HG03103 (cell line): ENCODE measurements at regions not wholly inside any gene's neighbourhood (a gene's known extent, or its start where the extent isn't known, plus 50 kb on each side); places are given as distances from the start of the nearest gene placed in this dataset.
A peak's percentile ranks its signal among the peaks of the same experiment; 100 is the strongest.
"Not testable (repeated sequence)": the region's sequence is repeated elsewhere in the genome, so short reads cannot be mapped to it uniquely, and the experiment has no call there.

Experiments
- ATAC-seq: cut with Tn5 transposase; IDR thresholded peaks from one replicate; pipeline ENCODE4 v1.9.1; 2021; ENCODE audit warnings: low read depth; ENCODE audit not compliant: unreplicated experiment

- ATAC-seq, result no peak
Measured at GRCh38 chr6:163745536-163746400, 331.2 kb downstream of the QKI start.

GRCh38 chr6:163744256-163744925, 329.9 kb downstream of the QKI start:
- no peak for ATAC-seq

- ATAC-seq, result no peak
Measured at GRCh38 chr6:163743796-163744195, 329.3 kb downstream of the QKI start.

- ATAC-seq, result no peak
Measured at GRCh38 chr6:163741743-163742363, 327.3 kb downstream of the QKI start.

- ATAC-seq, result no peak
Measured at GRCh38 chr6:163741342-163741741, 326.8 kb downstream of the QKI start.

- ATAC-seq, result no peak
Measured at GRCh38 chr6:163739966-163740365, 325.4 kb downstream of the QKI start.

DNA sequence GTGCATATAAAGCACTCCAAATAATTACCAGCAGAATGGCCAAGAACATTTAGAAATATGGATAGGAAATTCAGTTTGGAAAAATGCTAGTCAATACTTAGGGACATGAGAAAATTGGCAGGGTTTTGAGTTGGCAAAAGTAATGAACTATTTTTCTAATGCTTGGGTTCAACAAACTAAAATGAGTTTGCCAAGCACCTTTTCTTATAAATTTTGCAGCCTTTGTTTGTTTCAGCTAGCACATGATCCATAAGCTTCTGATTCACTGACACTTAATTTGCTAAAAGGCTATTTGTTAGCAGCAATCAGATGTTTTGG, 324.8 kb downstream of the QKI start:
- ATAC-seq, result no peak

DNA sequence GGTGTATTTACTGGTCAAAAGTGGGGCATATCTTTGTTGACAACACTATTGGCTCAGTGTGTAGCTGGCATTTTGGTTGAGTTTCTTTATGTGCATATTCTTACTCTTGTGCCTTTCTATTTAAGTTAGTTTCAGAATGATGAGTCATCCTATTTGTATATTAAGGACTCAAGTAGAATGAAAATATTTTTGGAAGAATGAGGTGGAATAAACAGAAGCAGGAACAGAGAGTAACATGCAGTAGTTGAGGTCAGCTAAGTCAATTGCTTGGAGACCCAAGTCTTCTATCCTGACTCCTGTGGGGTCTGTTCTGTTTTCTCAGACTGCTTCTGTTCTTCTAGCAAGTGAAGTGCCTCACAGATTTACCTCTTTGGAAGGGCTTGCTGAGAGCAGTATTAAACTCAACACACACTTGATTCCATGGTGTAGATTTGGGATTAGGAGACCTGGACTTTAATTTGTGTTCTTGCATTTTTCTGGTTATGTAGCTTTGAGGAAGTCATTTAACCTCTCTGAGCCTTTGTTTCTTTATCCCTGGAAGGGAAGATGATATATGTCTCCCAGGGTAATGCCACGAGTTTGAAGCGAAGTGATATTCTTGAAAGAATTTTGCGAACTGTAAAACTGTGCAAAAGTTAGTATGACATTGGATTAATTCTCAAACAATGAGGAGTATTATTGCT, 324.3 kb downstream of the QKI start:
- peak; percentile 61 for ATAC-seq

- ATAC-seq, result peak; percentile 6
Measured at GRCh38 chr6:163738304-163738703, 323.8 kb downstream of the QKI start.

- ATAC-seq, result no peak
Measured at GRCh38 chr6:163735076-163735475, 320.6 kb downstream of the QKI start.

GRCh38 chr6:163733061-163733460, 318.5 kb downstream of the QKI start:
- no peak for ATAC-seq

DNA sequence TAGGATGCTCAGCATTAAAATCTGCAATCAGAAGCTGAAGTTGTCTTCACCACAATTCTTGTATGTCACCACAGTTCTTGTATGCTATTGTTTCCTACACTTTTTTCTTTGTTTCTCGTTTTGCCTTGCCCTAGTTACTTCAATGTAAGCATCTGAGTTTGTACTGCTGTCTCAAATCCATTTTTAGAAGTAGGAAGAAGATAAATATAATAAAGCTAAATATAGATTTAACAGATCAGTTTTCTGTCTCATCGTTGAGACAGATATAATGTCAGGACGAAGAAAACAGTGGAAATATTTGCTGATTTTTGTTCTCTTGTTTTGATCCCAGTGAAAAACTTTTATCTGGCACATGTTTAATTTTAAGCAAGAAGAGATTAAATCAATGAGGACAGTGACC, 318.0 kb downstream of the QKI start:
- ATAC-seq, result no peak

DNA sequence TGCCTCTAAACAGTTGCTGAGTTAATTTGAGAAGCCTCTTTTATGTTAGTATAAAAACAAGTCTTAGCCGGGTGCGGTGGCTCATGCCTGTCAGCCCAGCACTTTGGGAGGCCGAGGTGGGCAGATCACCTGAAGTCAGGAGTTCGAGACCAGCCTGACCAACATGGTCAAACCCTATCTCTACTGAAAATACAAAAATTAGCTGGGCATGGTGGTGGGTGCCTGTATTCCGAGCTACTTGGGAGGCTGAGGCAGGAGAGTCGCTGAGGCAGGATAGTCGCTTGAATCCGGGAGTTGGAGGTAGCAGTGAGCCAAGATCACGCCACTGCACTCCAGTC, 317.5 kb downstream of the QKI start:
- ATAC-seq, result not testable (repeated sequence)

DNA sequence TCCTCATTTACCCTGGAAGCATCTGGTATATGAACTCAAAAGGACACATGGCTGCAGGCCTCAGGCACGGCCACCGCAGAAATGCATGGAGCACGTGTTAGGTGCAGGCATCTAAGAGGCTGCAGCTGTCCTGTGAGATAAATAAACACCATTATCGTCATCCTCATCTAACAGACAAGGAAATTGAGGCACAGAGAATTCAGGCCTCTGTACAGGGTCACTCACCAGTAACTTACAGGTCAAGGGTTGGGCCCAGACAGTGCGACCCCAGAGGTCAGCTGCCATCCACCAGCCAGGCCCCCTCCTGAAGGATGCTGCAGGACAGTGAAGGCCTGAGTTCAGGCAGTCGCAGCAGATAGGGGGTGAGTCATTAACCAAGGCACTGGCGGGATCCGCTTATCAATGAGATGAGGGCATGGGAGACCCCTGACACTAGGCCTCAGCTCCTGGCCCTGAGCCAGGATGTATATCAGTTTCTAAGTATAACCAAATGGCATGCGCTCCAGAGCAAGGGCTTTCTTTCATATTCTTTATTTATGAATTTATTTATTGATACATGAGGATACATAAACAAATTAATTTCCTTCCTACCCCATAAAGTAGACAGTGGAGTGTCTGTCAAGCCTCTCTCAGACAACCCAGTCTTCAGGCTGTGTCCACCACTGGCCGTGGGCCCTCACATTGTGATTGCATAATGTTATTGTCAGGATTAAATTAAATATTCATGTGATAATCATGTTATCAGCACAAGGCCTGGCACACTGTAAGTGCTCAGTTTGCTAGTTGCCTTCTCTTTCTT, 316.9 kb downstream of the QKI start:
- ATAC-seq, result no peak

DNA sequence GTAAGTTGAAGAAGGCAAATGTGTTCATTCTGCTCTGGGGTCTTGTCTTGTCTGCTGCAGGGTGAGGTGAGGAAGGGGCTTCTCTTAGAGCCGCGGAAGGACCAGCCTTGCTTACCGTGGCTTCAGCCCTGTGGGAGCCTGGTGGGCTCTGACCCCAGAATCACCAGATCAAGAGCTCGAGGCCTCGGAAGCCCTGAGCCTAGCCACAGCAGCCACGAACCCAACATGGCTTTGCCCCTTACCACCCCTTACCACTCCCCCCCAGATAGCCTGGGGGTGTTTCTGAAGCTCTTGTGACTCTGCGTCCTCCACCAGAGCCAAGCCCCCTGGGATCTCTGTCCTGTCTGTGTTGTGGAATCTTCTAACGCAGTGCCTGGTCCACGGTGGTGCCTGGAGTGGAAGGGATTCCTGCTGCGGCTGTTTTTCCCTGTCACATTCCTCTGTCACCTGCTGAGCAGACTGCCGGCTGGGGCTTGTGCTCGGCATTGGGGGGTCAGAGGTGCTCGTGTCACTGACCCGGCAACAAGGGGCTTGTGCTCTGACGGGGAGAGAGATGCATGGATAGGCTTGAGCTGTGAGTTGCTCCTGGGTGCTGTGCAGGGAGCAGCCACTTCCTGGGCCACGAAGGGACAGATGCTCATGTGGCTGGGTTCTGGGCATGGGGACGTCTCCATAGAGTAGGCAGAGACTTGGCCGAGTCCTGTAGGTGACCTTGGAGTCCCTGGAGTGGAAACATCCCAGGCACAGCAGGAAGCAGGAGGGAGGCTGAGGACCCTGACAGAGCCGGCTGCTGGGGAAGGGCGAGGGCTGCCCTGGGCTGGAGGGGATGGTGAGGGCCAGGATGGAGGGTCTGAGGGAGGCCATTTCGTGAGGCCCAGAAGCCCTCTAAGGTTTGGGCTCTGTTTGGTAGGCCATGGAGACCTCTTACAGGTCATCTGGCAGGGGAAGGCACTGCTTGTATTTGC, 316.0 kb downstream of the QKI start:
- ATAC-seq, result no peak

DNA sequence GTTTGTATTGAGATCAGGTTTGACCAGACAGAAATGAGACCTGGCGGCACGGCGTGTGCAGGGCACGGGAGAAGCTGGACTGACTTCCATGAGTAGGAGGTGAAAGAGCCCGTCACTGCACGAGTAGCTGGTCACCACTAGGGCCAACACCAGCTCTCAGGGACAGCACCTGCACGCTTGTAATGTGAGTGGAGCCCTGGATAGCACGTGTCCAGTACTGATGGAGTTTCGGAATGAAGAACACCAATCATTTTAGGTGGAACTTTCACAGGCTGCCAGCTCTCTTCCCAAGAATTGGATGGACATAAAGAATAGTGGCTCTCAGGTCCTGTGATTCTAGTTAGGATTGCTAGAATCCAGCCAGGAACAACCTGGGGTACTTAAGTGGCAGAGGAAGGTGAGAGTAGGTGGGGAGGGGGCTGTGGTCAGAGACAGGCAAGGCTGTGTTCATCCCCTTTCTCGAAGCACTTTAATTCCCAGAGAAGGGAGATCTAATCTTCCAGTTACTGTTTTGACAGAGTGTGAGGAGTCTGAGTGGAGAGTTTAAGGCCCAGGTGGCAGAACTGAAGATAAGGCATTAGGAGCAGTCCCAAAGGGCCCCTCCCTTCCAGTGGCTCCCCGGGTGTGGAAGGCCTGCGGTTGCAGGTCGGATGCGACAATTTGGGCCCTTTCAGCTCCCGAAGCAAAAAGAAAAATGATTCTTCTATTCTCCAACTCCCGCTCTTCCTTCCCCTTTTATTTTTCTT, 314.8 kb downstream of the QKI start:
- no peak for ATAC-seq

GRCh38 chr6:163728442-163729126, 314.1 kb downstream of the QKI start:
- ATAC-seq, result no peak

- no peak for ATAC-seq
Measured at GRCh38 chr6:163726037-163726695, 311.6 kb downstream of the QKI start.
